ENCODE measurements at regions not wholly inside any gene's neighbourhood (a gene's known extent, or its start where the extent isn't known, plus 50 kb on each side); places are given as distances from the start of the nearest gene placed in this dataset.

DNA sequence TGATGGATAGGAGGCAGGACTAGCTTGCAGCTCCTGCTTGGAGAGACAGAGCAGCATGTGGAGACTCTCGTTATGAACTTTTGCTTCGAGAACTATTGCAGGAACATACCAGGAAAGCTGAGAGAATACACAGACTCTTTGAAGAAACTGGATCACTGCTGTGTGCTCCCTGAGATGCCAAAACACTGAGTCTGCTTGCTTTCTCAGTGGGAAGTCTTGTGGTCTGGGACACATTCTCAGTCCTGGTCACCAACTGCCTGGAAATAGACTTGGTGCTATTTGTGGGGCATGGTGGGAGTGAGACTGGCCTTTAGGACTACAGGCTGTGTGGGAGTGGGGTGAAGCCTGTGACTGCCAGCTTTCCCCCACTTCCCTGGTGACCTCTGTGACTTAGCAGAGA, 252.6 kb downstream of the MED10 start:
- TF ChIP-seq ZNF148 (tag by site-specific recombination; IDR thresholded peaks at IDR 0.05; ENCODE audit: borderline replicate concordance): no peak
- TF ChIP-seq ZNF280D (tag by site-specific recombination; IDR thresholded peaks at IDR 0.05): no peak
- no peak for TF ChIP-seq ZSCAN4 (tag by site-specific recombination; IDR thresholded peaks at IDR 0.05)
- no peak for TF ChIP-seq ZNF10 (tag by site-specific recombination; IDR thresholded peaks at IDR 0.05)
- TF ChIP-seq MEIS1 (CRISPR knock-in tag; IDR thresholded peaks at IDR 0.05; ENCODE audit: borderline replicate concordance): no peak
- no peak for TF ChIP-seq GFI1B (tag by site-specific recombination; IDR thresholded peaks at IDR 0.05)
- TF ChIP-seq BCL11B (tag by site-specific recombination; IDR thresholded peaks at IDR 0.05; ENCODE audit: low read depth): no peak
- TF ChIP-seq, protein P1, sequence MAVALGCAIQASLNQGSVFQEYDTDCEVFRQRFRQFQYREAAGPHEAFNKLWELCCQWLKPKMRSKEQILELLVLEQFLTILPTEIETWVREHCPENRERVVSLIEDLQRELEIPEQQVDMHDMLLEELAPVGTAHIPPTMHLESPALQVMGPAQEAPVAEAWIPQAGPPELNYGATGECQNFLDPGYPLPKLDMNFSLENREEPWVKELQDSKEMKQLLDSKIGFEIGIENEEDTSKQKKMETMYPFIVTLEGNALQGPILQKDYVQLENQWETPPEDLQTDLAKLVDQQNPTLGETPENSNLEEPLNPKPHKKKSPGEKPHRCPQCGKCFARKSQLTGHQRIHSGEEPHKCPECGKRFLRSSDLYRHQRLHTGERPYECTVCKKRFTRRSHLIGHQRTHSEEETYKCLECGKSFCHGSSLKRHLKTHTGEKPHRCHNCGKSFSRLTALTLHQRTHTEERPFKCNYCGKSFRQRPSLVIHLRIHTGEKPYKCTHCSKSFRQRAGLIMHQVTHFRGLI (tag by site-specific recombination; IDR thresholded peaks at IDR 0.05): no peak
- no peak for TF ChIP-seq ZNF114 (tag by site-specific recombination; IDR thresholded peaks at IDR 0.05)
- no peaks in the 10 kb centered on the region for H3K9me3 ChIP-seq (ENCODE audit: control insufficient read depth, insufficient read depth, low read depth, low read length)
- no peaks in the 10 kb centered on the region for H3K36me3 ChIP-seq (ENCODE audit: control insufficient read depth in 2 of 2, insufficient read depth in 1 of 2, low read length in 2 of 2)
- H3K4me1 ChIP-seq (ENCODE audit: control insufficient read depth, insufficient read depth, low read length): no peaks in the 10 kb centered on the region
- ChIA-PET CTCF (interaction anchor here (0.6 kb wide), 1 partner anchor 256 kb away, joined by 3 read pairs; no protein-coding TSS in a partner anchor), POLR2A (no interaction called here)
- H3K4me3 ChIP-seq (ENCODE audit: low read depth, low read length): no peak overlapping the region
- no peak overlapping the region for H3K27ac ChIP-seq (ENCODE audit: extremely low read depth, low read depth, low read length)

GRCh38 chr5:6118691-6119090, 259.7 kb downstream of the MED10 start:
- ChIA-PET POLR2A (no interaction called here), CTCF (no interaction called here)
- Histone ChIP-seq H3K27ac (ENCODE audit: extremely low read depth, low read depth, low read length) (no peak overlapping the region), H3K4me1 (ENCODE audit: control insufficient read depth, insufficient read depth, low read length) (no peaks in the 10 kb centered on the region), H3K9me3 (ENCODE audit: control insufficient read depth, insufficient read depth, low read depth, low read length) (no peaks in the 10 kb centered on the region), H3K36me3 (ENCODE audit: control insufficient read depth in 2 of 2, insufficient read depth in 1 of 2, low read length in 2 of 2) (no peaks in the 10 kb centered on the region), H3K4me3 (ENCODE audit: low read depth, low read length) (no peak overlapping the region)
- TF ChIP-seq KLF7 (tag by site-specific recombination; IDR thresholded peaks at IDR 0.05; ENCODE audit: borderline replicate concordance) (no peak), ZNF791 (tag by site-specific recombination; IDR thresholded peaks at IDR 0.05) (no peak), ZNF292 (tag by site-specific recombination; IDR thresholded peaks at IDR 0.05; ENCODE audit: borderline replicate concordance, low read depth) (no peak), ZNF610 (tag by site-specific recombination; IDR thresholded peaks at IDR 0.05; ENCODE audit: borderline replicate concordance) (no peak), ZBTB10 (tag by site-specific recombination; IDR thresholded peaks at IDR 0.05) (no peak), ZNF140 (tag by site-specific recombination; IDR thresholded peaks at IDR 0.05) (no peak), ZNF658 (tag by site-specific recombination; IDR thresholded peaks at IDR 0.05) (no peak), ZNF513 (tag by site-specific recombination; IDR thresholded peaks at IDR 0.05) (no peak)
- TF ChIP-seq, protein P2, sequence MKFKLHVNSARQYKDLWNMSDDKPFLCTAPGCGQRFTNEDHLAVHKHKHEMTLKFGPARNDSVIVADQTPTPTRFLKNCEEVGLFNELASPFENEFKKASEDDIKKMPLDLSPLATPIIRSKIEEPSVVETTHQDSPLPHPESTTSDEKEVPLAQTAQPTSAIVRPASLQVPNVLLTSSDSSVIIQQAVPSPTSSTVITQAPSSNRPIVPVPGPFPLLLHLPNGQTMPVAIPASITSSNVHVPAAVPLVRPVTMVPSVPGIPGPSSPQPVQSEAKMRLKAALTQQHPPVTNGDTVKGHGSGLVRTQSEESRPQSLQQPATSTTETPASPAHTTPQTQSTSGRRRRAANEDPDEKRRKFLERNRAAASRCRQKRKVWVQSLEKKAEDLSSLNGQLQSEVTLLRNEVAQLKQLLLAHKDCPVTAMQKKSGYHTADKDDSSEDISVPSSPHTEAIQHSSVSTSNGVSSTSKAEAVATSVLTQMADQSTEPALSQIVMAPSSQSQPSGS (tag by site-specific recombination; IDR thresholded peaks at IDR 0.05; ENCODE audit: low read depth): no peak
